Endodermal cell (in vitro differentiated cells): ENCODE measurements at regions not wholly inside any gene's neighbourhood (a gene's known extent, or its start where the extent isn't known, plus 50 kb on each side); places are given as distances from the start of the nearest gene placed in this dataset.

Source experiments
- DNase-seq: peaks from one replicate; pipeline ENCODE4 v3.0.0-alpha.2; 2017
- H3K27ac ChIP-seq: 2 replicates; pipeline ENCODE4 v1.5.1; 2013; ENCODE audit warnings: mild to moderate bottlenecking, low read depth, low read length, moderate library complexity
- H3K27me3 ChIP-seq: 2 replicates; pipeline ENCODE4 v1.6.1; 2013; ENCODE audit warnings: mild to moderate bottlenecking, low read length, moderate library complexity; ENCODE audit not compliant: insufficient read depth, control insufficient read depth, poor library complexity, severe bottlenecking
- H3K36me3 ChIP-seq: 2 replicates; pipeline ENCODE4 v1.7.0; 2013; ENCODE audit warnings: mild to moderate bottlenecking, low read length, moderate library complexity; ENCODE audit not compliant: control insufficient read depth, insufficient read depth
- H3K4me1 ChIP-seq: one replicate; pipeline ENCODE4 v1.7.0; 2013; ENCODE audit warnings: low read length; ENCODE audit not compliant: control insufficient read depth, insufficient read depth
- H3K4me3 ChIP-seq: 2 replicates; pipeline ENCODE4 v1.5.1; 2013; ENCODE audit warnings: mild to moderate bottlenecking, low read length, moderate library complexity
- H3K9ac ChIP-seq: 2 replicates; pipeline ENCODE4 v1.6.1; 2013; ENCODE audit warnings: mild to moderate bottlenecking, low read length, moderate library complexity; ENCODE audit not compliant: poor library complexity, severe bottlenecking; ENCODE audit errors: extremely low read depth
- H3K9me3 ChIP-seq: 2 replicates; pipeline ENCODE4 v1.6.1; 2013; ENCODE audit warnings: mild to moderate bottlenecking, low read length, moderate library complexity; ENCODE audit not compliant: control insufficient read depth
- H3K27ac Mint-ChIP-seq: 2 replicates; pipeline ENCODE4 v1.8.0; 2020; ENCODE audit warnings: mixed read lengths
- H3K27me3 Mint-ChIP-seq: 2 replicates; pipeline ENCODE4 v1.8.0; 2021; ENCODE audit warnings: mild to moderate bottlenecking, mixed read lengths; ENCODE audit not compliant: insufficient read depth
- H3K36me3 Mint-ChIP-seq: 2 replicates; pipeline ENCODE4 v1.8.0; 2020; ENCODE audit warnings: low read depth, mixed read lengths
- H3K4me1 Mint-ChIP-seq: 2 replicates; pipeline ENCODE4 v1.8.0; 2020; ENCODE audit warnings: mixed read lengths
- H3K4me3 Mint-ChIP-seq: 2 replicates; pipeline ENCODE4 v1.8.0; 2020; ENCODE audit warnings: mild to moderate bottlenecking, moderate library complexity, mixed read lengths
- H3K9me3 Mint-ChIP-seq: 2 replicates; pipeline ENCODE4 v1.8.0; 2020; ENCODE audit warnings: mild to moderate bottlenecking, mixed read lengths
- CTCF ChIP-seq: fragments of 200-600 bp; sonication (generic); conservative IDR thresholded peaks from 2 replicates; pipeline ENCODE4 v1.5.0; 2021; ENCODE audit warnings: antibody characterized with exemption, mild to moderate bottlenecking
- WGBS, 2 experiments: methylation state at CpG; one replicate each; pipeline versions ENCODE4 v1.1.5 to v1.1.7; 2013; ENCODE audit warnings: missing lambda C conversion rate in 2 of 2, mixed read lengths in 1 of 2; ENCODE audit not compliant: insufficient coverage in 1 of 2, insufficient read length in 1 of 2; 5-methylcytosine and 5-hydroxymethylcytosine counted together

GRCh38 chr6:66199171-66199570 is 492.1 kb upstream of the EYS start:
- Histone ChIP-seq H3K27ac (no peak overlapping the region), H3K9me3 (peaks cover 37% of the 10 kb centered on the region), H3K9ac (no peak overlapping the region), H3K4me1 (no peaks in the 10 kb centered on the region), H3K36me3 (no peaks in the 10 kb centered on the region), H3K4me3 (no peak overlapping the region), H3K27me3 (no peaks in the 10 kb centered on the region)
- DNase-seq = no peak
- TF ChIP-seq CTCF = no peak
- no peaks in the 10 kb centered on the region for H3K27me3 Mint-ChIP-seq
- no peak overlapping the region for H3K27ac Mint-ChIP-seq
- no peak overlapping the region for H3K4me3 Mint-ChIP-seq
- 95% methylated on average over 2 of the region's 2 CpGs; no CpG with 5 or more reads in 1 of the 2 experiments for WGBS, 2 experiments
- H3K4me1 Mint-ChIP-seq = no peaks in the 10 kb centered on the region
- no peaks in the 10 kb centered on the region for H3K36me3 Mint-ChIP-seq
- peaks cover 24% of the 10 kb centered on the region for H3K9me3 Mint-ChIP-seq

- H3K27ac Mint-ChIP-seq = no peak overlapping the region
- 77 to 81% methylated on average over 3 to 7 of the region's 7 CpGs for WGBS, 2 experiments
Observed at GRCh38 chr6:66198062-66198624, 491.1 kb upstream of the EYS start.

GRCh38 chr6:66190858-66191257 is 483.8 kb upstream of the EYS start:
- H3K36me3 ChIP-seq = no peaks in the 10 kb centered on the region
- no peaks in the 10 kb centered on the region for H3K36me3 Mint-ChIP-seq
- H3K27ac Mint-ChIP-seq = no peak overlapping the region
- H3K4me1 ChIP-seq = no peaks in the 10 kb centered on the region
- H3K4me1 Mint-ChIP-seq = no peaks in the 10 kb centered on the region
- 85 to 97% methylated on average over 5 of the region's 5 CpGs for WGBS, 2 experiments
- H3K27ac ChIP-seq = no peak overlapping the region
- H3K4me3 Mint-ChIP-seq = no peak overlapping the region
- H3K9ac ChIP-seq = no peak overlapping the region
- DNase-seq = no peak
- peaks cover 33% of the 10 kb centered on the region for H3K9me3 ChIP-seq
- H3K4me3 ChIP-seq = no peak overlapping the region
- no peaks in the 10 kb centered on the region for H3K27me3 ChIP-seq
- H3K9me3 Mint-ChIP-seq = peaks cover 19% of the 10 kb centered on the region
- TF ChIP-seq CTCF = no peak
- H3K27me3 Mint-ChIP-seq = no peaks in the 10 kb centered on the region

More at GRCh38 chr6:66198062-66198624, 491.1 kb upstream of the EYS start:
- Mint-ChIP-seq H3K36me3 (no peaks in the 10 kb centered on the region), H3K27me3 (no peaks in the 10 kb centered on the region), H3K4me3 (no peak overlapping the region), H3K9me3 (peaks cover 22% of the 10 kb centered on the region), H3K4me1 (no peaks in the 10 kb centered on the region)
- Histone ChIP-seq H3K36me3 (no peaks in the 10 kb centered on the region), H3K9me3 (peaks cover 33% of the 10 kb centered on the region), H3K27me3 (no peaks in the 10 kb centered on the region), H3K4me1 (no peaks in the 10 kb centered on the region), H3K4me3 (no peak overlapping the region), H3K27ac (no peak overlapping the region), H3K9ac (no peak overlapping the region)
- no peak for TF ChIP-seq CTCF
- DNase-seq = peak; percentile 46
